HS-5 (cell line): ENCODE measurements at regions not wholly inside any gene's neighbourhood (a gene's known extent, or its start where the extent isn't known, plus 50 kb on each side); places are given as distances from the start of the nearest gene placed in this dataset.
A peak's percentile ranks its signal among the peaks of the same experiment; 100 is the strongest.

Experiments used
- DNase-seq: peaks from one replicate; pipeline ENCODE4 v3.0.0-alpha.2; 2012; ENCODE audit warnings: low read depth

DNA sequence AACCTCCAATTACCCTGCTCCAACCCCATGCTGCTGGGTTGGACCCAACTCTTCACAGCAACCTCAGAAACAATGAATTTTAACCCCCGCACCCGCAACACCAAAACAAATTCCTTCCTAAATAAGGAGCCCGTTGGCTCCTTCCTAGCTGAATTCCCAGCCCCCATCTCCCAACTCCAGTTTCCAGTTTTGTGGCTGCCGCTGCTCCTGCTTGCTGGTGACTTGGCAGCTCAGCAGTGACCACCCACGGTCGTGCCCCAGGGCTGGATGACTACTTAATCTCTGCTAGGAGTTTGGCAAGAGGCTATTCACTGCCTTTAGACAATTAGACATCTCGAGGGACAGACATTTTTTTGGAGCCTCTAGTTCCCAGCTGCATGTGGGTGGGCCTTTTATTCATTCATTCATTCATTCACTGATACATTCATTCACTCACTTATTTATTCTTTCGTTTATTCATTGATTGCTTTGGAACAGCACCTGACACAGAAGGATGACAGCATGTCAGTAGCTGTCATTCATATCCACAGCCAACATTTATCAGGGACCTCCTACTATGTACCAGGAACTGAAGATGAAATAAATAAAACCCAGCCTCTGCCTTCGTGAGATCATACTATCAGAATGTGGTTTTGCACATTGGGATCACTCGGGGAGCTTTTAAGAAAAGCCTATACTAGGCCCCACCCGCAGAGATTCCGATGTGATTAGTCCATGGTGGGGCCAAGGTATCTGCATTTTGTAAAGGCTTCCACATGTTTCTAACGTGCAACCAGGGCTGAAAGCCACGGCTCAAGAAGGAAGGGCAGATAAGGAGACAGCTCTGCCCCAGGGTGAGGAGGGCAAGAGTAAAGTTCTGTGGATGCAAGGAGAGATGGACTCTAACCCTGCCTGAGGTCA lies 256.5 kb downstream of the SHQ1 start:
- peak; percentile 9 for DNase-seq

DNA sequence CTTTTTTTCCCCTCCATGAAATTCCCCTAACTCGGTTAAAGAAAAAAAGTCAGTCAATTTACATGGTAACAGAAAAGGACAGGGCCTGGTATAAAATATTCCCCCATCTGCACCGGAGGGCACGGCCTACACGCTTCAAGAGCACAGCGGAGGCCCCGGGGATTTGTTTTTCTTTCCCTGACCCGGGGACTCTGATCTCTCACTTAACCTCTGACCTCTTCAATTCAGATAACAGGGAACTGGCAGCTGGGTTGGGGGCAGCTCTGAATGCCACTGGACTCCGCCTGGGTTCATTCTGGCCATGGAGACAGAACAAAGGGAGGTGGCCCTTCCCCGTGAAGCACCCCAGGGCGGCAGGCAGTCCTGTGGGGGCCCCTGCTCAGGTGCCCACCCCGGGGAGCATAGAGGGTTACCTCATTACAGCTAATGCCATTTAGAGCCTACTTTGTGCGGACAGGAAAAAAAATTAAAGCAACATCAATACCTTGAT lies 257.5 kb downstream of the SHQ1 start:
- DNase-seq, result no peak

GRCh38 chr3:72587282-72587681 lies 261.0 kb downstream of the SHQ1 start:
- no peak for DNase-seq

DNA sequence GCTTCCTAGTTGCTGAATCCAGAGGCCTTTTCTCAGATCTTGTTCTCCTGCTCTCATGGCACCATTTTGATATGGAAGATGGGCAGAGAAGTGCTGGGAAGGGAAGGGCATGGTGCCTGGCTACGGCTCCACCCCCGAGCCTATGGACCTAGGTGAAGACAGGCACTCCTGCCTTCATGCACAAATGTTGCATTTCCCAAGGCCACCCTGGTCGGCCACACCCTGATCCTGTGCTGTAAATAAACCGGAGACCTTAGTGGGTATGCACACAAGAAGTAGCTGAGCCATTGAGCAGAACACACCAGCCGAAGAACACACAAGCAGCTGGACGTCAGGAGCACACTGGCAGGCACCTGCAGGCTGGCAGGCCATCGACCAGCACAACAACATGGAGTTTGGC lies 261.6 kb downstream of the SHQ1 start:
- DNase-seq, result no peak

- no peak for DNase-seq
Measured at GRCh38 chr3:72585966-72586365, 262.3 kb downstream of the SHQ1 start.

- no peak for DNase-seq
Measured at GRCh38 chr3:72584262-72584661, 264.0 kb downstream of the SHQ1 start.

DNA sequence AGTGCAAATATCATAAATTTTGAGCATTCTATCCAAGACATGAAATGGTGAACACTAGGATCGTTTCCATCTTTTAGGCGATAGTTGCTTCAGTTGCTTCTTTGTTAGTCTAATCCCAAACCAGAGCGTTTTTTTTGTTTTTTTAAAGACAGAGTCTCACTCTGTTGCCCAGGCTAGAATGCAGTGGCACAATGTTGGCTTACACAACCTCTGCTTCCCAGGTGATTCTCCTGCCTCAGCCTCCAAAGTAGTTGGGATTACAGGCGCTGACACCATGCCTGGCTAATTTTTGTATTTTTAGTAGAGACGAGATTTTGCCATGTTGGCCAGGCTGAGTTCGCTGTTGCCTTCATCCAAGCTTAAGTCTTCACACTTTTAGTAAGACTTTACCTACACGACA lies 265.3 kb downstream of the SHQ1 start:
- no peak for DNase-seq

DNA sequence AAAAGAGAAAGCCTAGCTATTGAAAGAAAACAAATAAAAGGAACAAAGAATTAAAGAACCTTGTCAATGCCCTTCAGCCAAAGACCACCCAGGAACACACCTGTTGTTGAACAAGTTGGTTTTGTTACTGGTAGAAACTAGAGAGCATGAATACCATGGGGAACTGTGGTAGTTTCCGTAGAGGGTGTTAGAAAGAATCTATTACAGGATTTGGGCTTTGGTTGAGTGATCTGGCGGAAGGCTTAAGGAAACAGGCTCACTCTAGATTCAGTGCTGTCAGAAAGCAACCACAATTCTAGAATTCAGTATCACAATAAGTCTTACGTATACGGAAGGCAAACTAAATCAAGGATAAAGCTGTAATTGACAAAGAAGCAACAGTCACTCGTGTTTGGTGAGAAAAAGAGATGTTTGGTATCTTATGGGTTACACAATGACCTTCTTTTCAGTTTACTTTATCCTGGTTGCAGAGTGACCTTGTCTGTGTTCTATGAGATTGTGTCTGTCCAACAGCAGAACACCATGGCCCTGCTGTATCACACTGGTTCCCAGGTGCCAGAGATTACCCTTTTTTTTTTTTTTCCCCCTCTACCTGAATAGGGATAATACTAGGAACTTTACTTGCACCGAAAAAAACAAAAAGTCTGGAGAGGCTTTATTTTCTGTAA lies 265.9 kb downstream of the SHQ1 start:
- DNase-seq, result no peak

GRCh38 chr3:72580900-72581299 lies 267.3 kb downstream of the SHQ1 start:
- no peak for DNase-seq

- DNase-seq, result no peak
Measured at GRCh38 chr3:72580246-72580756, 267.9 kb downstream of the SHQ1 start.

- DNase-seq, result no peak
Measured at GRCh38 chr3:72579581-72580245, 268.5 kb downstream of the SHQ1 start.

DNA sequence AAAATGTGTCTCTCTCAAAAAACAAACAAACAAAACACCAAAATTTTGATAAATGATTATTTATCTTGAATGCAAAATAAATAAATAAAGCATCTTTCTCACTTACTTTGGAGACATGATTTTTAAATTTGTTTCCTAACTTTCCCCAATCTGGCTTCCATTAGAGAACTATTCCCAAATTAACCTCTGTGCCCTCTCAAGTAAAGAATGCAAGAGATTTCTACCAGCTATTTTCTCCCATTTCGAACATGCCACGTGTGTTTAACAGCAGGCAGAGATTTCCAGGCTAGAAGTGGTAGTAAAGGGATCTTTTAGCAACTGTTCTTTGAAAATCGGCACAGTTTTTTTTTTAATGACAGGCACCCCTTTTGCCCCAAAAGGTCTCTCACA lies 269.1 kb downstream of the SHQ1 start:
- no peak for DNase-seq

DNA sequence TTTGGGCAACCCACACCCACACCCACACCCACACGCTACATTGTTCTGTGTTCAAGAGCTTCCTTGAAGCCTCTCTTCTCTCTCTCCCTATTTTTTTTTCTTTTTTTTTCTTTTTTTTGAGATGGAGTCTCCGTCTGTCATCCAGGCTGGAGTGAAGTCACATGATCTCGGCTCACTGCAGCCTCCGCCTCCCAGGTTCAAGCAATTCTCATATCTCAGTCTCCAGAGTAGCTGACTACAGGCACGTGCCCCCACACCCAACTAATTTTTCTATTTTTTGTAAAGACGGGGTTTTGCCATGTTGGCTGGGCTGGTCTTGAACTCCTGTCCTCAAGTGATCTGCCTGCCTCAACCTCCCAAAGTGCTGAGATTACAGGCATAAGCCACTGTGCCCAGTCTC lies 271.1 kb downstream of the SHQ1 start:
- no peak for DNase-seq

DNA sequence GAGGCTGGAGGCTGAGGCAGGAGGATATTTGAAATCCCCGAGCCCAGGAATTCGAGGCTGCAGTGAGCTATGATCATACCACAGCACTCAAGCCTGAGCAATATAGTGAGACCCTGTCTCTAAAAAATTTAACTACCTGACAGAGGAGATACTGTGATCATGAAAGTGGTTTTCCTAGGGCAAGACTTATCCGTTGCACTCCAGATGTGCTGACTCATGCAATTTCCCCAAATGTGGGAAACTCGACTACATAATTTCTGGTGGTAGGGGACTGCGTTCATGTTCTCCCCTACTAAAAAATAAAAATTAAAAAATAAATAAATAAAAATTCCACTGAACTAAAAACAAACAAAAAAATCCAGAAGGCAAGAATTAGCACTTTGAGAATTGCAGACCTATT lies 271.7 kb downstream of the SHQ1 start:
- no peak for DNase-seq

DNA sequence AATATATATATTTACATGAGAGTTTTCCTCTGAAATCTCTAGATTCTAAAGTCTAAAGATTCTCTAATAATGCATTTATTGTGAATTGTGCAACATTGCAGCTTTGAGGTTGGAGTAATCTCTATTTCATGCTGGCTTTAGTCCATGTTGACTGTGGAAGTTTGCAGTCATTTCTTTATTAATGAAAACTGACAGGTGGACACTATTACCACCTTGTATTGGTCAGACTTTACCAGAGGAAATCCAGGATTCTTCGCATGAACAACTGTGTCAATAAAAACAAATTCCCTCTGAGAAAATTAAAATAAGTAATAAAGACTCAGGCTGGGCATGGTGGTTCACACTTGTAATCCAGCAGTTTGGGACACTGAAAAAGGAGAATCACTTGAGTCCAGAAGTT lies 274.1 kb downstream of the SHQ1 start:
- no peak for DNase-seq

DNA sequence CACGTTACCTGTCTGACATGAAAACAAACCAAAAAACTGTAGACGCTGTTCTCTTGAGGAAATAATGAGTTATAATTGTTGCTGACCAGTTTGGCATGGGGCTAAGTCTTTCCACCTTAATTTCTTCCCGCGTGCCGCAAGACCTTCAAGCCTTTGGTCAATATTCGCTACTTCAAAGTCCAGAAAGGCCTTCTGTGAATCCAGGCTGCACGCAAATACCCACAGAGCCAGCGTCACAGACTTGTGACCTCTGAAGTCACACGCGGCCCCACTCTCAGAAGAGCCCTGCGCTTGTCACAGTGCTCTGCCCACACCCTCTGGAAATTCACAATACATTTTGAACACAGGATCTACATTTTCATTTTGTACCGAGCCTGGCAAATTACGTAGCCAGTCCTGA lies 275.2 kb downstream of the SHQ1 start:
- DNase-seq, result no peak

GRCh38 chr3:72572489-72573007 lies 275.7 kb downstream of the SHQ1 start:
- no peak for DNase-seq

DNA sequence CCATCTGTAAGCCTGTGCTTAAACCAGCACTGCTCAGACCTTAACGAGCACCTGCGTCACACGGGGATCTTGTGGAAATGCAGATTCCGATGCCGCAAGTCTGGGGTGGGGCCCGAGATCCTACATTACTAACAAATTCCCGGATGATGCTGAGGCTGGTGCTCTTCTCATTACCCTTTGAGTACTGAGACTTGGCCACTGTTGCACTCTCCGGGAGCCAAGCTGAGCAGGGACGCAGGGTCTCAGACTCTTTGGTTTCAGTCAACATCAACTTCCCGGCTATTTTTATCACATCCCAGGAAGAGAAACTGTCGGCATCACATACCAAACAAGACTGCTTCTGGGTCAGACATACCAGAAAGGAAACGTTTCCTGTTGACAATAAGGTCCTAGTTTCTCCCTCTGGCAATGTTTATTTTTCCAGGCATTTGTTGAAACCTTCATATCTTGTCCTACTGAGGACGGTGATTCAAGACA lies 276.6 kb downstream of the SHQ1 start:
- no peak for DNase-seq

GRCh38 chr3:72571052-72571451 lies 277.2 kb downstream of the SHQ1 start:
- DNase-seq, result no peak

GRCh38 chr3:72569754-72570440 lies 278.3 kb downstream of the SHQ1 start:
- DNase-seq, result no peak

GRCh38 chr3:72568083-72568482 lies 280.2 kb downstream of the SHQ1 start:
- no peak for DNase-seq

DNA sequence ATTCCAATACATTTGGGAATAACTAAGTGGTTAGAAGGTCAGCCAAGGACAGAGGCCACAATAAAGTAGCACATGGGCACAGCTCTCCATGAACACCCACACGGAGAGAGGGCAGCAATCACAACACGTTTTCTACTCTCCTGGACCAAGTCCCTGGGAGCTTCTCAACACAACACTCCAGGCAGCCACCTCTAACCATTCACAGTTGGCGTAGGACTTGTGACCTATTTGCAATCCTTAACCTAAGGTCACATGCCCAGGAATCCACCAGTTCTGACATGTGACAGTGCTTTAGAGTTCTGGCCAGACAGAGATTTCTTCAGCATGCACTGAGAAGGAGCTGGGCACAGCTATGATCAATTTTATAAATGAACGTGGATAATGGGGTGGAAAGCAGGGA lies 280.8 kb downstream of the SHQ1 start:
- no peak for DNase-seq
